KBM-7 (cell line): ENCODE measurements at regions not wholly inside any gene's neighbourhood (a gene's known extent, or its start where the extent isn't known, plus 50 kb on each side); places are given as distances from the start of the nearest gene placed in this dataset.
"Not testable (repeated sequence)": the region's sequence is repeated elsewhere in the genome, so short reads cannot be mapped to it uniquely, and the experiment has no call there.

Experiments used
- DNase-seq: peaks from one replicate; pipeline ENCODE4 v3.0.0-alpha.2; 2015
- in situ Hi-C: fragments of 300-500 bp; cut with MboI; formaldehyde crosslinking; loops from 2 replicates; pipeline ENCODE4 v1.14.3; 2020; ENCODE audit warnings: low sequenced_read_pairs, low pct_unique_long_range_greater_than_20kb, mixed read lengths

DNA sequence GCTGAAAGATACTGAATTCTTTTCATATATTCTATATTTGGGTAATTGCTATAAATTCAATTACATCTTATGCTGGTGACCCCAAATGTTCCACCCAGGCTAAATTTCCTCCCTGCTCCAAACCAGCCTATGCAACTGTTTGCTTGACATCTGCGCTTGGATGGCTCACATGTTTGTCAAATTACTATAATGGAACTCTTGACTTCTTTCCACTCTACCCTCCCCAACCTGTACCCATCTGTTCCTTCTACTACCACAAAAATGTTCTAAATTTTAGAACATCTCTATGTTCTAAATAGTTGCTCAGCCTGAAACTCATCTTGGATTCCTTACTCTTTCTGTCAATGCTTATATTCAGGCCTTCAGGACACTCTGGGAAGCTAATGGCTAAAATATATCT, 249.9 kb upstream of the SMIM30 start:
- DNase-seq, result no peak
- in situ Hi-C loops, result no loop called here

- in situ Hi-C loops, result no loop called here
- DNase-seq, result no peak
Observed at GRCh38 chr7:113367041-113367586, 248.8 kb upstream of the SMIM30 start.

GRCh38 chr7:113366122-113366521, 247.8 kb upstream of the SMIM30 start:
- no peak for DNase-seq
- in situ Hi-C loops, result no loop called here

DNA sequence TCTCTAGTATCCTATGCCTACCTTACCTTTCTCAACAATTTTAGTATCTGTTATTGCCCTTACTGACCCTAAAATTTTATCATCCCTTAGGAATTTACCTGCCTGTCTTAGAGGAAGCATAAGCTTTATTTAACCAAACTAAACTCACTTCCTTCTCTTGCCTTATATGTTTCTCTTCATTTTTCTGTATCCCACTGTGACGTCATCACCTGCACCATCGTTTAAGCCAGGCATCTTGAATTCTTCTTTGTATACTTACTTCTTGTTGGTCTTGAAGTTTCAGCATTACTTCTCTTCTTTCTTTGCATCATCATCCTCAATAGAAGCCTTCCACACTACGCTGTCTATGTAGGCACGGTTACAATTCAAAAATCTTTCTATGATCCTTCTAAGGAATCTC, 231.0 kb upstream of the SMIM30 start:
- DNase-seq, result no peak

GRCh38 chr7:113339661-113340060, 221.3 kb upstream of the SMIM30 start:
- DNase-seq, result no peak
- in situ Hi-C loops, result no loop called here

More for the DNA sequence above, 231.0 kb upstream of the SMIM30 start:
- in situ Hi-C loops, result no loop called here

DNA sequence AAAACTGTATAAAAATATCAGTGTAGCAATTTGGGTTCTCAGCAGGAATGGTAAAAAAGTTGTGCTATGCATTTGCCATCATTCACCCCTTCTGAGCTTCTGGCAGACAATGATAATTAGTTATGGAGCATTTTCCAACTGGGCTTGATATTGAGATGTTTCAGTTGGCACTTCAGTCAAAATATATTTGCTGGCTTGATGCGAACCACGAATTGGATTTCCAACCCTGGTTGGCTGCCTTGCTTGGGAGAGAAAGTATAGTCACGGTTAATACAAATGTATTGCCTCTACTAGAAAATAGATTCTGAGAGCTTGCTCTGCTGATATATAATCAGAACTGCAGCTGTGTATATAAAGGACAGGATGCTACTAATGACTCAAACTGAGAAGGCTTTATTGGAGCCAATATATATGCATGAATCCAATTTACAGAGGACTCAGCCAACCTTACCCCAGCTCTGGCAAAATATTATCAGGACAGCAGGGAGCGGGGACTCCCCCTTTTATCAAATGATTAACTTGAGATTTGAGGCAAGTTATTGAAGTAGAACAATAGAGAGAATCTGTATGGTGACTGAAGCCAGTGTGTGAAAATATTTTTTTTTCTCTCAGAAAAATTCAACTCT, 219.8 kb upstream of the SMIM30 start:
- no peak for DNase-seq
- in situ Hi-C loops, result no loop called here

DNA sequence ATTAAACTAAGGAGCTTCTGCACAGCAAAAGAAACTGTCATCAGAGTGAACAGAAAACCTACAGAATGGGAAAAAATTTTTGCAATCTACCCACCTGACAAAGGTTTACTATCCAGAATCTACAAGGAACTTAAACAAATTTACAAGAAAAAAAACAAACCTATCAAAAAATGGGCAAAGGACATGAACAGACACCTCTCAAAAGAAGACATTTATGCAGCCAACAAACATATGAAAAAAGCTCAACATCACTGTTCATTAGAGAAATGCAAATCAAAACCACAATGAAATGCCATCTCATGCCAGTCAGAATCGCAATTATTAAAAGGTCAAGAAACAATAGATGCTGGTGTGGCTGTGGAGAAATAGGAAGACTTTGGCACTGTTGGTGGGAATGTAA, 218.5 kb upstream of the SMIM30 start:
- DNase-seq, in situ Hi-C loops: not testable (repeated sequence)

- in situ Hi-C loops, result no loop called here
- DNase-seq, result no peak
Observed at GRCh38 chr7:113331155-113331898, 213.0 kb upstream of the SMIM30 start.

GRCh38 chr7:113321201-113321600, 202.8 kb upstream of the SMIM30 start:
- no peak for DNase-seq
- in situ Hi-C loops, result no loop called here

- DNase-seq, result no peak
- in situ Hi-C loops, result no loop called here
Observed at GRCh38 chr7:113320419-113320818, 202.1 kb upstream of the SMIM30 start.

DNA sequence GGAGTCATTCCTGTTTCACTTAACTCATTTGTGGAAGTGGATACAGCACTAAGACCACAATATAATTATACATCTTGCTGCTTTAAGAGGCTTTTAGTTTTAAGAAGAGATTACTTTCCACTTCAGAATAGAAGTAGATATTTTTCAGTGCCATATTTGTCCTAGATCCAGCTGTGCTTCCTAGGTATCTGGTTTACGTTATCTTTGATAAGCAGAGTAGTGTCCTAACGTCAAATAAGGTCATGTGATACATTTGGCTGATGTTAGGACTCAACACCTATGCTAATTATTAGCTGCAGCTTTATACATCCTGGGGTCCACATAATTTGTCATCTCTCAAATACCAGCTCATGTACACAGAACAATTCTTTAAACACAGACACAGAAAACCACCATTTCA, 196.2 kb upstream of the SMIM30 start:
- no peak for DNase-seq
- in situ Hi-C loops, result no loop called here

- DNase-seq, result no peak
- in situ Hi-C loops, result no loop called here
Observed at GRCh38 chr7:113308399-113308798, 190.0 kb upstream of the SMIM30 start.

- DNase-seq, result no peak
- in situ Hi-C loops, result no loop called here
Observed at GRCh38 chr7:113307147-113307546, 188.8 kb upstream of the SMIM30 start.

GRCh38 chr7:113306302-113306701, 187.9 kb upstream of the SMIM30 start:
- DNase-seq, result no peak
- in situ Hi-C loops, result no loop called here

GRCh38 chr7:113304104-113304503, 185.8 kb upstream of the SMIM30 start:
- DNase-seq, result no peak
- in situ Hi-C loops, result no loop called here

DNA sequence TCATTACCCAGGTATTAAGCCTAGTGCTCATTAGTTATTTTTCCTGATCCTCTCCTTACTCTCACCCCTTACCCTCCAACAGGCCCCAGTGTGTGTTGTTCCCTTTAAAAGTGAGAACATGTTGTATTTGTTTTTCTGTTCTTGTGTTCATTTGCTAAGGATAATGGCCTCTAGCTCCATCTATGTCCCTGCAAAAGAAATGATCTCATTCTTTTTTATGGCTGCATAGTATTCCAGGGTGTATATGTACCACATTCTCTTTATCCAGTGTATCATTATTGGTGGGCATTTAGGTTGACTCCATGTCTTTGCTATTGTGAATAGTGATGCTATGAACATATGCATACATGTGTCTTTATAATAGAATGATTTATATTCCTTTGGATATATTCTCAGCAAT, 185.0 kb upstream of the SMIM30 start:
- DNase-seq, in situ Hi-C loops: not testable (repeated sequence)

DNA sequence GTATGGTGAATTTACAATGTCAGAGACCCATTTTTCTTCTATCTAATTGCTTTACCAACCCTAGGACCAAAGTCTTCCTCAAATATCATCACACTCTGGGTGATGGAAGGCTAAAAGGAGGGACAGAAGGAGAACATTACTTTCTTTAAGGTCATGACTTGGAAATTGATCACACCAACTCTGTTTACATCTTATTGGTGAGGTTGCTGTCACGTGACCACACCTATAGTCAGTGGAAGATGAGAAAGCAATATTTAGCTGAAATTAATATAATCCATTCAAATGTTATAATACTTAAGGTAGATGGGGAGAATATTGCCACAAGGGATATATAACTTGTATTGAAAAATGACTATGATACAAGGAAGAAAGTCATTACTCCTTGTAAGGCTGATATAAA, 183.6 kb upstream of the SMIM30 start:
- in situ Hi-C loops, result no loop called here
- no peak for DNase-seq

GRCh38 chr7:113301141-113301540, 182.8 kb upstream of the SMIM30 start:
- in situ Hi-C loops, result no loop called here
- no peak for DNase-seq

DNA sequence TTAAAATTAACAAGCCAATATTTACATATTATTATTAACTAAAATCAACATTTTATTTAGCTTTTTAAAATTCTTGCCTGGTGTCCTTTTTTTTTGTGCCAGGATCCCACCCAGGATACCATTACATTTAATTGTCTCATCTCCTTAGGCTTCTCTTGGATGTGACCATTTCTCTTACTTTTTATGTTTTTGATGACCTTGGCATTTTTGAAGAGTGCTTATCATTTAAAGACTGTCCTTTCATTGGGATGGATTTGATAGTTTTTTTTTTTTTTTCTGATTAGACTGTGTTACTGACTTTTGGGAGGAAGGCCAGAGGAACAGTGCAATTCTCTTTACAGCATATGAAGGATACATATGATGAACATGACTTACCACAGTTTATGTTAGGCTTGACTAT, 181.4 kb upstream of the SMIM30 start:
- in situ Hi-C loops, result no loop called here

GRCh38 chr7:113298501-113298900, 180.1 kb upstream of the SMIM30 start:
- no peak for DNase-seq
- in situ Hi-C loops, result no loop called here

More for the DNA sequence above, 181.4 kb upstream of the SMIM30 start:
- no peak for DNase-seq

DNA sequence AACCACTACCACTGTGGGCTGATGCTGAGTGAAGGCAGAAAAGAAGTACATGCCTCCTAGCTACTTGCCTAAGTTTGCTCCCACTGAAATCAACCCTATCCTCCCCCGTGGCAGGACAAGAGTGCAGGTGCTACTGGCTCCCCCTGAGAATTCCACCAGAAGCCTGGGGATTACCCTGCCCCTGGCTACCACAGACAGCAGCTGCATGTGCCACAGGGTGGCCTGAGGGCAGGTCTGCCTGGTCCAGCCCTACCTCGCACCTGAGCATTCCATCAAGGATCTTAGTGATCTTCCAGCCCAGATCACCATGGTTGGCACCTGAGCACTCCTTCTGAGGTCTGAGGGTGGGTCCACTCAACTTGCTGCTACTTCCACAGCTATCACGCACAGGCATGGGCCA, 176.4 kb upstream of the SMIM30 start:
- in situ Hi-C loops, result no loop called here
- DNase-seq, result no peak
